Smooth muscle cell (in vitro differentiated cells): ENCODE measurements at regions not wholly inside any gene's neighbourhood (a gene's known extent, or its start where the extent isn't known, plus 50 kb on each side); places are given as distances from the start of the nearest gene placed in this dataset.

Experiments used
- DNase-seq: peaks from one replicate; lab custom pipeline; 2025; ENCODE audit not compliant: unreplicated experiment; lab: John Stamatoyannopoulos, UW
- H2AFZ ChIP-seq: fragments of 200-600 bp; sonication (generic); 2 replicates; pipeline ENCODE4 v1.6.0; 2016; ENCODE audit warnings: antibody characterized with exemption, low read depth, mild to moderate bottlenecking
- H3F3A ChIP-seq: fragments of 200-600 bp; sonication (generic); 2 replicates; pipeline ENCODE4 v1.6.0; 2017; ENCODE audit warnings: antibody characterized with exemption, low read depth
- H3K27ac ChIP-seq: fragments of 200-600 bp; sonication (generic); 2 replicates; pipeline ENCODE4 v1.5.1; 2016; ENCODE audit warnings: low read depth, mild to moderate bottlenecking
- H3K27me3 ChIP-seq: fragments of 200-600 bp; sonication (generic); 2 replicates; pipeline ENCODE4 v1.6.1; 2016; ENCODE audit warnings: low read depth, mild to moderate bottlenecking
- H3K36me3 ChIP-seq: fragments of 200-600 bp; sonication (generic); 2 replicates; pipeline ENCODE4 v1.5.1; 2016; ENCODE audit warnings: low read depth
- H3K4me1 ChIP-seq: fragments of 200-600 bp; sonication (generic); 2 replicates; pipeline ENCODE4 v1.5.1; 2016; ENCODE audit warnings: low read depth
- H3K4me2 ChIP-seq: fragments of 200-600 bp; sonication (generic); 2 replicates; pipeline ENCODE4 v1.6.0; 2016; ENCODE audit warnings: mild to moderate bottlenecking
- H3K4me3 ChIP-seq: fragments of 200-600 bp; sonication (generic); 2 replicates; pipeline ENCODE4 v1.5.1; 2016; ENCODE audit warnings: mild to moderate bottlenecking
- H3K79me2 ChIP-seq: fragments of 200-600 bp; sonication (generic); 2 replicates; pipeline ENCODE4 v1.6.0; 2016; ENCODE audit warnings: low read depth, mild to moderate bottlenecking
- H3K9ac ChIP-seq: fragments of 200-600 bp; sonication (generic); 2 replicates; pipeline ENCODE4 v1.6.0; 2016; ENCODE audit warnings: low read depth
- H3K9me3 ChIP-seq: fragments of 200-600 bp; sonication (generic); replicated peaks from 2 replicates; pipeline ENCODE4 v1.5.1; 2016; ENCODE audit warnings: low read depth
- H4K20me1 ChIP-seq: fragments of 200-600 bp; sonication (generic); 2 replicates; pipeline ENCODE4 v1.6.0; 2016; ENCODE audit warnings: low read depth
- CTCF ChIP-seq: fragments of 200-600 bp; sonication (generic); IDR thresholded peaks from 2 replicates; pipeline ENCODE4 v1.5.1; 2017; ENCODE audit warnings: borderline replicate concordance, mild to moderate bottlenecking, antibody characterized with exemption; ENCODE audit not compliant: insufficient read depth, poor library complexity, severe bottlenecking
- WGBS: methylation state at CpG from one replicate; pipeline ENCODE4 v1.1.7; 2016; ENCODE audit warnings: low lambda C conversion rate; 5-methylcytosine and 5-hydroxymethylcytosine counted together

- TF ChIP-seq CTCF: no peak
- DNase-seq: no peak
- no peaks in the 10 kb centered on the region for H4K20me1 ChIP-seq
- H3K9me3 ChIP-seq: no peaks in the 10 kb centered on the region
- WGBS: 76% methylated on average over 5 of the region's 5 CpGs
- no peak overlapping the region for H3K27ac ChIP-seq
- H3F3A ChIP-seq: peaks cover 5% of the 10 kb centered on the region
- no peaks in the 10 kb centered on the region for H3K4me1 ChIP-seq
- H3K27me3 ChIP-seq: no peaks in the 10 kb centered on the region
- no peak overlapping the region for H3K9ac ChIP-seq
- H3K36me3 ChIP-seq: no peaks in the 10 kb centered on the region
- H3K4me3 ChIP-seq: no peak overlapping the region
- H3K4me2 ChIP-seq: no peak overlapping the region
- no peak overlapping the region for H2AFZ ChIP-seq
- H3K79me2 ChIP-seq: no peaks in the 10 kb centered on the region
These were observed 163.3 kb downstream of the TMTC3 start for GRCh38 chr12:88305254-88305890.

DNA sequence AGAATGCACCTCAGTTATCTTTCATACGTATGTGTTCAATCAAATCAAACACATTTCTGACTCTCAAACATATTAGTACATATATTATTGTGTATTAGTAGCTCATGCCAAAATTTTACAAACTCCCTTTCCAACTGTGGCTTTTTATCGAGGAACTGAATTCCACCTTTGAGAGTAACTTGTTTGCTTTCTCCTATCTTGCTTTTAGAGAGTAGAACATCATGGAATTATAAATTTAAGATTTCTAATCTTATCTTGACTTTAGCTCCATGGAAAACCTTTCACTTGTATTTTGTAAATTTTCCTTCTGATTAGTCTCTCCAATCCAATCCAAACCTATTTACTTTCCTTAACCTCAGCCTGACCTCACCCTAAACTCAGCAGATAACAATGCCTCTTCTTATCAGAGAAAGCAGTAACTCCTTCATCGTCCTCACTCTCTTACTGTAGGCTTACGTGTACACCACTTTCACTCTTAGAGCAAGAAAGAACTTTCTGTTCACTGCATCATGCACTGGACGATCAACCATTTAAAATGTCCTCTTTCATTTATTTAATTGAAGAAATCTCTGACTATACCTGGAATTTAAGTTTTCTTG lies 164.5 kb downstream of the TMTC3 start:
- Histone ChIP-seq H3K79me2 (no peaks in the 10 kb centered on the region), H3K36me3 (no peaks in the 10 kb centered on the region), H3K27me3 (no peaks in the 10 kb centered on the region), H3K9me3 (no peaks in the 10 kb centered on the region), H3F3A (peaks cover 5% of the 10 kb centered on the region), H4K20me1 (no peaks in the 10 kb centered on the region), H2AFZ (no peak overlapping the region), H3K4me3 (no peak overlapping the region), H3K4me2 (no peak overlapping the region), H3K4me1 (no peaks in the 10 kb centered on the region), H3K27ac (no peak overlapping the region), H3K9ac (no peak overlapping the region)
- no peak for DNase-seq
- 84% methylated on average over 5 of the region's 5 CpGs for WGBS
- no peak for TF ChIP-seq CTCF

DNA sequence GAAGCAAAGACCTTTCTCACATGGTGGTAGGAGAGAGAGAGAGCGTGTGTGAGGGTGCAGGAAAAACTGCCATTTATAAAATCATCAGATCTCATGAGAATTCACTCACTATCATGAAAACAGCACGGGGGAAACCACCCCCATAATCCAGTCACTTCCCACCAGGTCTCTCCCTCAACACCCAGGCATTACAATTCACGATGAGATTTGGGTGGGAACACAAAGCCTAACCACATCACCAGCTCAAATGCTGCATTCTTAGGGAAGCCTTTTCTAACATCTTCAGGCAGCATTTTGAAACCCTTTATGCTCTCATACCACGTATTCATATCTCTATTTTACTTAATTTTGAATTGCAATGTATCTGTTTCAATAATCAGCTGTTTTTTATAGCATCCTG lies 165.9 kb downstream of the TMTC3 start:
- no peak overlapping the region for H2AFZ ChIP-seq
- TF ChIP-seq CTCF: no peak
- H3K4me1 ChIP-seq: no peaks in the 10 kb centered on the region
- no peaks in the 10 kb centered on the region for H4K20me1 ChIP-seq
- H3K36me3 ChIP-seq: no peaks in the 10 kb centered on the region
- no peaks in the 10 kb centered on the region for H3K79me2 ChIP-seq
- no peak overlapping the region for H3K4me3 ChIP-seq
- H3K27ac ChIP-seq: no peak overlapping the region
- H3K4me2 ChIP-seq: no peak overlapping the region
- H3K9me3 ChIP-seq: no peaks in the 10 kb centered on the region
- DNase-seq: no peak
- peaks cover 5% of the 10 kb centered on the region for H3F3A ChIP-seq
- H3K27me3 ChIP-seq: no peaks in the 10 kb centered on the region
- no peak overlapping the region for H3K9ac ChIP-seq
- 75% methylated on average over 4 of the region's 4 CpGs for WGBS

- no peaks in the 10 kb centered on the region for H3K9me3 ChIP-seq
- no peak overlapping the region for H3K9ac ChIP-seq
- H3K27ac ChIP-seq: peak overlapping the region; percentile 66
- H3F3A ChIP-seq: peaks cover 5% of the 10 kb centered on the region
- DNase-seq: no peak
- no peaks in the 10 kb centered on the region for H3K79me2 ChIP-seq
- H3K4me2 ChIP-seq: peak overlapping the region; percentile 37
- H2AFZ ChIP-seq: no peak overlapping the region
- no peaks in the 10 kb centered on the region for H3K27me3 ChIP-seq
- H4K20me1 ChIP-seq: no peaks in the 10 kb centered on the region
- no peaks in the 10 kb centered on the region for H3K36me3 ChIP-seq
- H3K4me1 ChIP-seq: no peaks in the 10 kb centered on the region
- no peak for TF ChIP-seq CTCF
- no peak overlapping the region for H3K4me3 ChIP-seq
These were observed 166.7 kb downstream of the TMTC3 start for GRCh38 chr12:88308825-88309224.
